ENCODE measurements at regions not wholly inside any gene's neighbourhood (a gene's known extent, or its start where the extent isn't known, plus 50 kb on each side); places are given as distances from the start of the nearest gene placed in this dataset.
"Not testable (repeated sequence)": the region's sequence is repeated elsewhere in the genome, so short reads cannot be mapped to it uniquely, and the experiment has no call there.

DNA sequence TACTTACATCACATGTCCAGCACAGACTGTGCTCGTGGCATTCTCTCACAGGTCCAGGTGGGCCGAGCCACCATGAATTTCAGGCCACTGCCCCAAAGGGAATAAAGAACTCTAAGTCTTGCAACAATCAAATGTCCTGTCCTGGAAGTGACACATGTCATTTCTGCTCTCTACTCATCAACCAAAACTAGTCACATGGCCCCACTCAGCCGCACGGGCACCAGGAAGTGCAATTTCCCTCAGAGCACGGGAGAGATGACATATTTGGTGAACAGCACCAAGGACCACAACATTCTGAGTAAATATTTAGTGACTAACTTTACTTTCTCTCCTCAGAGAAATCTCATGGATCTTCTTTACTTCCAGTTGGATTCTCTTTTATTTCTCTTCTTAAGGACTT is 131.1 kb upstream of the TUT7 start:
- intact Hi-C loops (cut with DNase I), result loop anchor here (5.0 kb wide), 2 partner anchors 462 to 847 kb away; partner anchors contain the start of gene GAS1 (in 1 of the 2)
- 72 to 77% (median 77%) methylated on average over 5 of the region's 5 CpGs for WGBS, 3 donors

DNA sequence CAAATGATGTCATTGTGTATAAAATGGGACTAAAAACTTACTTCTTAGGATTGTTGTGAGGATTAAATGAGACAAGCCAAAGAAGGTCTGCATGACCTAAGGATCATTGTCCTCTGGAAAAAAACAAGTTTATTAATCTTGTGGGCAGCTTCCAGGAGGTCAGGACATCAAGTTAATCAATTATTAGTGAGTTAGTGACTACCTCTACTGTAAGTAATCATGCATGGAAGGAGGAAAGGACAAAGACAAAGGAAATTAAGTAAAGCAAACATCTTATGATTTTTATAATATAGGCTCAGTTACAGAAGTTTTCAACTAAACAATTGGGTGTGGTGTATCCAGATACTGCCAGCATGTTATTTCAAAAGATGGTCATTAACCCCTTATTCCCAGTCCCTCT is 129.3 kb upstream of the TUT7 start:
- no peaks in the 10 kb centered on the region for H3K27me3 ChIP-seq (ENCODE audit: insufficient read depth in 3 of 3, low read length in 2 of 3)
- ATAC-seq, result no peak
- no peak for DNase-seq
- H3K36me3 ChIP-seq (ENCODE audit: insufficient read depth in 1 of 2, low read depth in 1 of 2), result no peaks in the 10 kb centered on the region
- H3K4me1 ChIP-seq, result no peaks in the 10 kb centered on the region
- H3K4me3 ChIP-seq, result no peak overlapping the region
- intact Hi-C loops (cut with DNase I), result no loop called here
- no peaks in the 10 kb centered on the region for H3K9me3 ChIP-seq
- TF ChIP-seq, protein P1, sequence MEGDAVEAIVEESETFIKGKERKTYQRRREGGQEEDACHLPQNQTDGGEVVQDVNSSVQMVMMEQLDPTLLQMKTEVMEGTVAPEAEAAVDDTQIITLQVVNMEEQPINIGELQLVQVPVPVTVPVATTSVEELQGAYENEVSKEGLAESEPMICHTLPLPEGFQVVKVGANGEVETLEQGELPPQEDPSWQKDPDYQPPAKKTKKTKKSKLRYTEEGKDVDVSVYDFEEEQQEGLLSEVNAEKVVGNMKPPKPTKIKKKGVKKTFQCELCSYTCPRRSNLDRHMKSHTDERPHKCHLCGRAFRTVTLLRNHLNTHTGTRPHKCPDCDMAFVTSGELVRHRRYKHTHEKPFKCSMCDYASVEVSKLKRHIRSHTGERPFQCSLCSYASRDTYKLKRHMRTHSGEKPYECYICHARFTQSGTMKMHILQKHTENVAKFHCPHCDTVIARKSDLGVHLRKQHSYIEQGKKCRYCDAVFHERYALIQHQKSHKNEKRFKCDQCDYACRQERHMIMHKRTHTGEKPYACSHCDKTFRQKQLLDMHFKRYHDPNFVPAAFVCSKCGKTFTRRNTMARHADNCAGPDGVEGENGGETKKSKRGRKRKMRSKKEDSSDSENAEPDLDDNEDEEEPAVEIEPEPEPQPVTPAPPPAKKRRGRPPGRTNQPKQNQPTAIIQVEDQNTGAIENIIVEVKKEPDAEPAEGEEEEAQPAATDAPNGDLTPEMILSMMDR (IDR thresholded peaks at IDR 0.05), result no peak
- no peak overlapping the region for H3K27ac ChIP-seq

More for the DNA sequence above, 131.1 kb upstream of the TUT7 start:
- Histone ChIP-seq H3K9me3 (no peaks in the 10 kb centered on the region), H3K27ac (no peak overlapping the region), H3K4me3 (no peak overlapping the region), H3K27me3 (ENCODE audit: insufficient read depth in 3 of 3, low read length in 2 of 3) (no peaks in the 10 kb centered on the region), H3K4me1 (no peaks in the 10 kb centered on the region), H3K36me3 (ENCODE audit: insufficient read depth in 1 of 2, low read depth in 1 of 2) (no peaks in the 10 kb centered on the region)
- no peak for DNase-seq
- no peak for ATAC-seq
- TF ChIP-seq, protein P1 (IDR thresholded peaks at IDR 0.05), result no peak

DNA sequence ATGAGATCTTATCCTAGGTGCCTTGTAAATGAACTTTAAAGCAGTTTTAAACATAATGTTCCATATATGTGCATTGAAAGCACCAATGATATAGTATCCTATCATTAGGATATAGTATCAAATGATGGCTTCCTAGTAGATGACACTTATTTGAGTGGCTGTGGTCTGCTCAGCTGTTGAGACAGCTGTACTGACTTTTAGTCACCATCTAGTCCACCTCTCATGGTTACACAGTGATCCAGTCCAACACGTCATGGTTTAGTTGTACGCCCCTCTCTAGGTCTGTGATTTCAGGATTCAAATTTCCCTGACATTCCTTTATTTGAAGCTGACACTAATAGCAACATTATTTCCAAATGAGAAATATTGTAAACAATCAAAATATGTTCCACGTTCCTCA is 127.3 kb upstream of the TUT7 start:
- TF ChIP-seq, protein P1 (IDR thresholded peaks at IDR 0.05), result no peak
- Histone ChIP-seq H3K27me3 (ENCODE audit: insufficient read depth in 3 of 3, low read length in 2 of 3) (no peaks in the 10 kb centered on the region), H3K4me1 (no peaks in the 10 kb centered on the region), H3K36me3 (ENCODE audit: insufficient read depth in 1 of 2, low read depth in 1 of 2) (no peaks in the 10 kb centered on the region), H3K27ac (no peak overlapping the region), H3K9me3 (no peaks in the 10 kb centered on the region), H3K4me3 (no peak overlapping the region)
- DNase-seq (no peak), ATAC-seq (no peak)
- 86 to 93% (median 86%) methylated on average over 3 of the region's 3 CpGs for WGBS, 3 donors
- intact Hi-C loops (cut with DNase I), result no loop called here

DNA sequence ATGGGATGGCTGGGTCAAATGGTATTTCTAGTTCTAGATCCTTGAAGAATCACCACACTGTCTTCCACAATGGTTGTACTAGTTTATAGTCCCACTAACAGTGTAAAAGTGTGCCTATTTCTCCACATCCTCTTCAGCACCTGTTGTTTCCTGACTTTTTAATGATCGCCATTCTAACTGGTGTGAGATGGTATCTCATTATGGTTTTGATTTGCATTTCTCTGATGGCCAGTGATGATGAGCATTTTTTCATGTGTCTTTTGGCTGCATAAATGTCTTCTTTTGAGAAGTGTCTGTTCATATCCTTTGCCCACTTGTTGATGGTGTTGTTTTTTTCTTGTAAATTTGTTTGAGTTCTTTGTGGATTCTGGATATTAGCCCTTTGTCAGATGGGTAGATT is 121.0 kb upstream of the TUT7 start:
- H3K4me1 ChIP-seq; H3K36me3 ChIP-seq (ENCODE audit: insufficient read depth in 1 of 2, low read depth in 1 of 2); H3K27me3 ChIP-seq (ENCODE audit: insufficient read depth in 3 of 3, low read length in 2 of 3); DNase-seq; H3K27ac ChIP-seq; H3K4me3 ChIP-seq; H3K9me3 ChIP-seq; intact Hi-C loops (cut with DNase I); ATAC-seq: not testable (repeated sequence)
- 79 to 100% (median 100%) methylated on average over 1 of the region's 1 CpG for WGBS, 3 donors

DNA sequence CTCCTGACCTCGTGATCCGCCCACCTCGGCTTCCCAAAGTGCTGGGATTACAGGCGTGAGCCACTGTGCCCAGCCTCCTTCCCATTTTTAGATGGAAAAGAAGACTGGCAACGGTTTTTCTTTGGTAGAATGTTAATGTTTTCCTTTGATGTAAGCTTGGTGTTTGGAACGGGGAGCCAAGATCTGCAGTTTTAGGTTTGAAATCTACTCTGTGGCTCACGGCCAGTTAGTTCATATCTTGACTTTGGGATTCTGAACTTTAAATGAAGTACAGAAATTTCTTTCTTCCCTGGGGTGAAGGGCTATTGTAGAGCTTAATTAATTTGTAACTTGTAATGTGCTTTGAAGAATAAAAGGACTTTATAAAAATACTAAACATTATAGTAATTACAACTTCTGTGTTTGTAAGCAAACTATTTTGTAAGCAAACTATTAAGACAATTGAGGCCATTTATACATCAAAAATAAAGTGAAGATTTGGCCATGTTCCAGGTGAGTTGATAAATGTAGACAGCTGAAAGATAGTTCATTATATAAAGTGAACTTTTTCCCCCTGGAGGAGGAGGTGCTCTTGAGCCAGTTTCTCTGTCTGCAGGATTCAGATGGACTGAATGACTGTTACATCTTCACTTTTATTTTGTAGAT is 117.1 kb upstream of the TUT7 start:
- Histone ChIP-seq H3K9me3 (no peaks in the 10 kb centered on the region), H3K4me1 (no peaks in the 10 kb centered on the region), H3K36me3 (ENCODE audit: insufficient read depth in 1 of 2, low read depth in 1 of 2) (no peaks in the 10 kb centered on the region), H3K4me3 (no peak overlapping the region), H3K27me3 (ENCODE audit: insufficient read depth in 3 of 3, low read length in 2 of 3) (no peaks in the 10 kb centered on the region), H3K27ac (no peak overlapping the region)
- TF ChIP-seq, protein P1 (IDR thresholded peaks at IDR 0.05), result no peak
- DNase-seq (no peak), ATAC-seq (no peak)
- 58 to 71% (median 60%) methylated on average over 7 of the region's 7 CpGs for WGBS, 3 donors
- intact Hi-C loops (cut with DNase I), result no loop called here
